NT2/D1 (cell line): ENCODE measurements at regions not wholly inside any gene's neighbourhood (a gene's known extent, or its start where the extent isn't known, plus 50 kb on each side); places are given as distances from the start of the nearest gene placed in this dataset.

Source experiments
- DNase-seq: peaks from one replicate; pipeline ENCODE4 v3.0.0-alpha.2; 2011; ENCODE audit warnings: low read depth, low spot score
- H3K27me3 ChIP-seq: 2 replicates; pipeline ENCODE4 v1.6.0; 2011; ENCODE audit warnings: mild to moderate bottlenecking; ENCODE audit not compliant: insufficient read length, insufficient read depth
- H3K36me3 ChIP-seq: 2 replicates; pipeline ENCODE4 v1.6.1; 2011; ENCODE audit warnings: mild to moderate bottlenecking, low read length, mixed read lengths; ENCODE audit not compliant: insufficient read depth, insufficient read length
- H3K4me1 ChIP-seq: 2 replicates; pipeline ENCODE4 v1.5.1; 2011; ENCODE audit not compliant: insufficient read depth, insufficient read length
- H3K4me3 ChIP-seq: 2 replicates; pipeline ENCODE4 v1.5.1; 2011; ENCODE audit warnings: low read depth; ENCODE audit not compliant: insufficient read length
- H3K9ac ChIP-seq: 2 replicates; pipeline ENCODE4 v1.6.0; 2011; ENCODE audit warnings: low read depth; ENCODE audit not compliant: insufficient read length
- H3K9me3 ChIP-seq: 2 replicates; pipeline ENCODE4 v1.5.1; 2011; ENCODE audit warnings: mild to moderate bottlenecking, low read length; ENCODE audit not compliant: insufficient read depth
- SUZ12 ChIP-seq: IDR thresholded peaks from 2 replicates; pipeline ENCODE4 v1.6.1; 2011; ENCODE audit not compliant: insufficient read length, insufficient read depth; ENCODE audit errors: extremely low read depth
- YY1 ChIP-seq: IDR thresholded peaks from 2 replicates; pipeline ENCODE4 v1.6.1; 2011; ENCODE audit not compliant: insufficient read length, insufficient read depth
- ZNF274 ChIP-seq: IDR thresholded peaks from 2 replicates; pipeline ENCODE4 v1.6.1; 2011; ENCODE audit warnings: mild to moderate bottlenecking, low read depth, low read length

- no peaks in the 10 kb centered on the region for H3K27me3 ChIP-seq
- H3K4me3 ChIP-seq: no peak overlapping the region
- DNase-seq: no peak
- TF ChIP-seq SUZ12 (no peak), ZNF274 (no peak), YY1 (no peak)
- H3K9me3 ChIP-seq: no peaks in the 10 kb centered on the region
- H3K36me3 ChIP-seq: no peaks in the 10 kb centered on the region
- H3K9ac ChIP-seq: no peak overlapping the region
- H3K4me1 ChIP-seq: no peaks in the 10 kb centered on the region
Observed at GRCh38 chr3:31161889-31162288, 267.4 kb upstream of the GADL1 start.

GRCh38 chr3:31164381-31164780 lies 269.9 kb upstream of the GADL1 start:
- no peaks in the 10 kb centered on the region for H3K36me3 ChIP-seq
- H3K9me3 ChIP-seq: no peaks in the 10 kb centered on the region
- TF ChIP-seq YY1 (no peak), ZNF274 (no peak), SUZ12 (no peak)
- H3K4me1 ChIP-seq: no peaks in the 10 kb centered on the region
- no peaks in the 10 kb centered on the region for H3K27me3 ChIP-seq
- no peak overlapping the region for H3K4me3 ChIP-seq
- H3K9ac ChIP-seq: no peak overlapping the region
- no peak for DNase-seq

- no peak for DNase-seq
- Histone ChIP-seq H3K9me3 (no peaks in the 10 kb centered on the region), H3K27me3 (no peaks in the 10 kb centered on the region), H3K4me3 (no peak overlapping the region), H3K36me3 (no peaks in the 10 kb centered on the region), H3K9ac (no peak overlapping the region), H3K4me1 (no peaks in the 10 kb centered on the region)
- TF ChIP-seq ZNF274 (no peak), SUZ12 (no peak), YY1 (no peak)
Observed at GRCh38 chr3:31165399-31165860, 271.0 kb upstream of the GADL1 start.

GRCh38 chr3:31166249-31166885 lies 271.9 kb upstream of the GADL1 start:
- no peaks in the 10 kb centered on the region for H3K36me3 ChIP-seq
- no peaks in the 10 kb centered on the region for H3K27me3 ChIP-seq
- no peak for TF ChIP-seq SUZ12
- no peak for TF ChIP-seq ZNF274
- TF ChIP-seq YY1: no peak
- no peak overlapping the region for H3K9ac ChIP-seq
- no peak overlapping the region for H3K4me3 ChIP-seq
- no peak for DNase-seq
- no peaks in the 10 kb centered on the region for H3K9me3 ChIP-seq
- H3K4me1 ChIP-seq: no peaks in the 10 kb centered on the region

GRCh38 chr3:31167666-31168065 lies 273.2 kb upstream of the GADL1 start:
- Histone ChIP-seq H3K27me3 (no peaks in the 10 kb centered on the region), H3K4me1 (no peaks in the 10 kb centered on the region), H3K9me3 (no peaks in the 10 kb centered on the region), H3K36me3 (no peaks in the 10 kb centered on the region), H3K4me3 (no peak overlapping the region), H3K9ac (no peak overlapping the region)
- TF ChIP-seq ZNF274 (no peak), YY1 (no peak), SUZ12 (no peak)
- no peak for DNase-seq

GRCh38 chr3:31170932-31171670 lies 276.6 kb upstream of the GADL1 start:
- Histone ChIP-seq H3K27me3 (no peaks in the 10 kb centered on the region), H3K4me1 (no peaks in the 10 kb centered on the region), H3K9ac (no peak overlapping the region), H3K36me3 (no peaks in the 10 kb centered on the region), H3K9me3 (no peaks in the 10 kb centered on the region), H3K4me3 (no peak overlapping the region)
- TF ChIP-seq SUZ12: no peak
- TF ChIP-seq YY1: no peak
- no peak for TF ChIP-seq ZNF274
- DNase-seq: no peak

GRCh38 chr3:31172336-31172735 lies 277.9 kb upstream of the GADL1 start:
- TF ChIP-seq SUZ12: no peak
- no peak for TF ChIP-seq YY1
- TF ChIP-seq ZNF274: no peak
- H3K9me3 ChIP-seq: no peaks in the 10 kb centered on the region
- no peak for DNase-seq
- H3K9ac ChIP-seq: no peak overlapping the region
- no peak overlapping the region for H3K4me3 ChIP-seq
- no peaks in the 10 kb centered on the region for H3K27me3 ChIP-seq
- H3K4me1 ChIP-seq: no peaks in the 10 kb centered on the region
- no peaks in the 10 kb centered on the region for H3K36me3 ChIP-seq
